Transverse colon (tissue), 4 donors: ENCODE measurements at regions not wholly inside any gene's neighbourhood (a gene's known extent, or its start where the extent isn't known, plus 50 kb on each side); places are given as distances from the start of the nearest gene placed in this dataset.

Source experiments
- EP300 ChIP-seq: sonication (generic); formaldehyde crosslinking; IDR thresholded peaks from one replicate; pipeline ENCODE4 v1.6.1; 2017; ENCODE audit warnings: antibody characterized with exemption, low read depth
- POLR2A ChIP-seq: fragments of 450-650 bp; IDR thresholded peaks from one replicate; pipeline ENCODE4 v1.6.1; 2016; ENCODE audit warnings: antibody characterized with exemption, mild to moderate bottlenecking, moderate library complexity
- POLR2AphosphoS5 ChIP-seq, 3 donors: sonication (generic); formaldehyde crosslinking; IDR thresholded peaks; one replicate each; pipeline ENCODE4 v1.6.1; 2016; ENCODE audit warnings: antibody characterized with exemption in 3 of 3
- TF ChIP-seq, protein P1 (sequence below), 5 experiments: fragments of 200-600 bp in 3 of 5; fragments of 450-650 bp in 2 of 5; sonication (generic) in 3 of 5; IDR thresholded peaks; 1 replicate in 2 of 5; 2 replicates in 3 of 5; pipeline ENCODE4 v1.5.1; 2016 to 2017; ENCODE audit warnings: antibody characterized with exemption in 5 of 5, inconsistent platforms in 3 of 5, mild to moderate bottlenecking in 2 of 5, moderate library complexity in 1 of 5

DNA sequence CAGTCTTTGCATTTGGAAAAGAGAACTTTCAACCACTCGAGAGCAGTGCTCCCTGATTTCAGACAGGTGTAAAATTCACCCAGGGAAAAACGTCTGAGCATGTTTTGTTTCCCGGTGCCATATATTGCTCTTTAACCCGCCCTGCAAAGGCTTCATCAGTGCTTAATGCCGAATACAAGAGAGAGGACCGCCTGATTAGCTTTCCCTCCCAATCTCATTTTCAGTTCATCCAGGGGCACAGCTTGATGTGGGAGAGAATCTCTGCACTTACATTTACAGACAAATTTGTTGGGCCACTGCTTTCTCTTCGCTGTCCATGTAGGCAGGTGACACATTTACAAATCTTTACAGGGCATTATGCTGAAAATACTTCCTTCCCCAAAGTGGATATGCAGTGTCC lies 499.1 kb downstream of the LIG4 start:
- TF ChIP-seq, protein P1, sequence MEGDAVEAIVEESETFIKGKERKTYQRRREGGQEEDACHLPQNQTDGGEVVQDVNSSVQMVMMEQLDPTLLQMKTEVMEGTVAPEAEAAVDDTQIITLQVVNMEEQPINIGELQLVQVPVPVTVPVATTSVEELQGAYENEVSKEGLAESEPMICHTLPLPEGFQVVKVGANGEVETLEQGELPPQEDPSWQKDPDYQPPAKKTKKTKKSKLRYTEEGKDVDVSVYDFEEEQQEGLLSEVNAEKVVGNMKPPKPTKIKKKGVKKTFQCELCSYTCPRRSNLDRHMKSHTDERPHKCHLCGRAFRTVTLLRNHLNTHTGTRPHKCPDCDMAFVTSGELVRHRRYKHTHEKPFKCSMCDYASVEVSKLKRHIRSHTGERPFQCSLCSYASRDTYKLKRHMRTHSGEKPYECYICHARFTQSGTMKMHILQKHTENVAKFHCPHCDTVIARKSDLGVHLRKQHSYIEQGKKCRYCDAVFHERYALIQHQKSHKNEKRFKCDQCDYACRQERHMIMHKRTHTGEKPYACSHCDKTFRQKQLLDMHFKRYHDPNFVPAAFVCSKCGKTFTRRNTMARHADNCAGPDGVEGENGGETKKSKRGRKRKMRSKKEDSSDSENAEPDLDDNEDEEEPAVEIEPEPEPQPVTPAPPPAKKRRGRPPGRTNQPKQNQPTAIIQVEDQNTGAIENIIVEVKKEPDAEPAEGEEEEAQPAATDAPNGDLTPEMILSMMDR (IDR thresholded peaks at IDR 0.05): no peak
- no peak for TF ChIP-seq EP300
- no peak for TF ChIP-seq POLR2A
- TF ChIP-seq POLR2AphosphoS5 (IDR thresholded peaks at IDR 0.05): no peak
